GM23248 (cell line): ENCODE measurements at regions not wholly inside any gene's neighbourhood (a gene's known extent, or its start where the extent isn't known, plus 50 kb on each side); places are given as distances from the start of the nearest gene placed in this dataset.

Experiments used
- EZH2 ChIP-seq: fragments of 200-600 bp; sonication (generic); IDR thresholded peaks from 2 replicates; pipeline ENCODE4 v1.6.1; 2018; ENCODE audit warnings: antibody characterized with exemption, mild to moderate bottlenecking; ENCODE audit not compliant: insufficient read depth, poor library complexity, severe bottlenecking
- EZH2phosphoT487 ChIP-seq: fragments of 200-600 bp; sonication (generic); IDR thresholded peaks from 2 replicates; pipeline ENCODE4 v1.6.1; 2018; ENCODE audit warnings: antibody characterized with exemption, moderate library complexity, mild to moderate bottlenecking, low read depth; ENCODE audit not compliant: insufficient read depth

DNA sequence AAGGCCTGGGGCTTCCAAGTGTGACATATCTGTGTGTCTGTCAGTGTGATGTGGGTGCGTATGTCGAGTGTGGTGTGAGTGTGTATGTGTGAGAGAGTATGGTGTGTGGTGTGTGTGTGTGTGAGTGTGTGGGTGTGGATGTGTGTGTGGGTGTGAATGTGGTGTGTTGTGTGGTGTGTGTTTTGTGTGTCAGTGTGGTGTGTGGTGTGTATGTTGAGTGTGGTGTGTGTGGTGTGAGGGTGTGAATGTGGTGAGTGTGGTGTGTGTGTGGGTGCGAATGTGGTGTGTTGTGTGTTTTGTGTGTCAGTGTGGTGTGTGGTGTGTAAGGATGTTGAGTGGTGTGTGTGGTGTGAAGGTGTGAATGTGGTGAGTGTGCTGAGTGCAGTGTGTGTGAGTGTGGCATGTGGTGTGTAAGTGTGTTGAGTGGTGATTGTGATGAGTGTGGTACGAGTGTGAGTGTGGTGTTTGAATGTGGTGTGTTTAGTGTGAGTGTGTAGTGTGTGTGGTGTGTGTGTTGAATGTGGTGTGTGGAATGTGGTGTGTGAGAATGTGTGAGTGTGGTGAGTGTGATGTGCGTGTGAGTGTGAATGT is 61.6 kb upstream of the SORCS2 start:
- TF ChIP-seq EZH2 (no peak), EZH2phosphoT487 (no peak)
